Left renal cortex interstitium (tissue), 4 donors: ENCODE measurements at regions not wholly inside any gene's neighbourhood (a gene's known extent, or its start where the extent isn't known, plus 50 kb on each side); places are given as distances from the start of the nearest gene placed in this dataset.

Experiments
- DNase-seq, 4 donors: peaks; one replicate each; pipeline ENCODE4 v3.0.0-alpha.2; 2013; ENCODE audit warnings: low read depth in 4 of 4, low spot score in 2 of 4, missing footprints in 1 of 4

- no peak for DNase-seq
Measured at GRCh38 chr9:106400170-106400569, 462.8 kb upstream of the ZNF462 start.

GRCh38 chr9:106400950-106401349 is 462.0 kb upstream of the ZNF462 start:
- DNase-seq, result no peak

DNA sequence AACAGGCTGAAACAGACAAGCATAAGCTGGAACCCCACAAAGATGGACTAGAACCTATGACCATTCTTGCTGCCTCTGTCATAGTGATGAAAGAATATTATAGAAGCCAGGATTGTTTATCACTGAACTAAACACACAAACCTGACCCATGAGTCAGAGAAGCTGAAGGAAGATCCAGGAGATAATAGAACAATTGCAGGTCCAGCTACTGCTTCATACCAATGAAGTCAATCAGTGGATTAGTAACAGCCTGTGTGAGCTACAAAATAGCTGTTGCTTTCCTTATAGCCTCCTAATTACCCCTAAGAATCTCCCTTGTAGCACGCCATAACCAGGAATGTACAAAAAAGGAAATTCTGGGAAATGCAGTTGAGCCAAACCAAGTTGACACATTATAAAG is 459.9 kb upstream of the ZNF462 start:
- no peak for DNase-seq

GRCh38 chr9:106404137-106404536 is 458.8 kb upstream of the ZNF462 start:
- DNase-seq, result no peak

- no peak for DNase-seq
Measured at GRCh38 chr9:106405871-106406435, 457.0 kb upstream of the ZNF462 start.

DNA sequence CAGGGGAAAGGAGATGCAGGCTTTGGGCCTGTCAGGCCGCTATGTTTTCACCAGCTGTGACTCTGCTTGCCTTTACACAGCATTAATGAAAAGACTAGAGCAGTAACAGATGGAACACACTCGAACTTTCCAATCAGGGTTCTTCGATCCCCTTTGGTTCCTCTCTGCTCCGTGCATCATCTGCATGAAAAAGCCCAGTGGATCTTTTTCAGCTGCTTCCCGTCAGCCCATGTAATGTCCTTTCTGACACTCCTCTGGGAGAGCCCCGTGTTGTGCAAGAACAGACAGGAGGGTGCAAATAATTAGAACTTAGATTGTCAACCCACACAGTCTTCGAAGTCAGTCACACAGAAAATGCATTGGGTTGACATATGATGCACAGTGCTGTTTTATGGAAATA is 448.9 kb upstream of the ZNF462 start:
- DNase-seq, result no peak

DNA sequence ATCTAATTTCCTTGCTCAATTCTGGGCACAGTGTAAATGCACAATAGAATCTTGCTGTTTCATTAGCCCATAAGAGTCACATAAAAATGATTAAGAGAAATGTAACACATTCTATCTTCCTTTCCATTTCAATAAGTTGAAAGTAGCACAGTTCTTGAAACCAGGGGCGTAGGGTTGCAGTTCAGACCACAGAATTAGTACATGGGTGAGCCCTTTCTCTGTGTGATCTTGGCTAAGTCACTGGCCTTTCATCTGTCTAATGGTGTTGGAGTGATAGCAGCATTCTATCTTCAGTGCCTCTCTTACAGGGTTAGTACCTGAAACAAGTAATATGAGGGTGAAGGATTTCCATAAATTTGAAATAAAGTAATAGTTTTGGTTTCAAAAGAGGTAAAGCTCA is 445.3 kb upstream of the ZNF462 start:
- no peak for DNase-seq

DNA sequence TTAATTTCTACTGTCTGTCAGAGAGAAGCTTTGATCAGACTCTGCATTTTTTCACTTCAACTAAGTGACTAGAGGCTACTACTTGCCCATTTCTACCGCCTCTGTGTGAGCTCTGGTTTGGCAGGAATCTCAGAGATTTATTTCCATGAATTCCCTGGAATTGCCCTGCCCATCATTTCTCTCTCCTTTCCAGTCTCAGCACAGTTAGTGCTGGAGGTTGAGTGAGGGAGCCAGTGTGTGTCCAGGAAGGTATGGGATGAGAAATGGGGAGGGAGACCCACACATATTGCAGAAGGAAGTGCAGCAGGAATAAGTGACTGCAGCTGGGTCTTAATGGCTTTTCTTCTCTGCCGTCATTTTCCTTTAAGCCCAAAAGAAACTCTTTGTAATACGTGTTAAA is 443.1 kb upstream of the ZNF462 start:
- no peak for DNase-seq

DNA sequence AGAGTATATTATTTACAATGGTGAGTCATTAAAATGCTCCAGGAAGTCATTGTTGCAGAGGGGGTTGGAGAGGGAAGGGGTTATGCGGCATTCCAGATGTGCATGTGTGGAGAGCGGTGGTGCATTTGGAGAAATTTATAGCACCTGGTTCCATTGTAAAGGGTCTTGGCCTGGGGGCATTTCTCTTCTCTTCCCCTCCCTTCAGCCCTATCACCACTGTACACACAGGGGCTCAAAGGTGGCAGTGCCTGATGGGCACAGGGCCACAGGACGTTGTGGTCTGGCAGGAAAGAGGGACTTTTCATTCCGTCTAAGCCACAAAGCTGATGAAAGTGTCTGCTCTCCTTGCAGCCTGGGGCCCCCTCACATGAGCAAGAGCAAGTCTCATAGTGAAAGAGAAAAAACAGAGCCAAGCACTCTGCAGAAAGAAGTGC is 442.4 kb upstream of the ZNF462 start:
- peak in 2 of 4 donors; percentile 17 to 29 for DNase-seq

GRCh38 chr9:106421772-106422171 is 441.2 kb upstream of the ZNF462 start:
- DNase-seq, result no peak

DNA sequence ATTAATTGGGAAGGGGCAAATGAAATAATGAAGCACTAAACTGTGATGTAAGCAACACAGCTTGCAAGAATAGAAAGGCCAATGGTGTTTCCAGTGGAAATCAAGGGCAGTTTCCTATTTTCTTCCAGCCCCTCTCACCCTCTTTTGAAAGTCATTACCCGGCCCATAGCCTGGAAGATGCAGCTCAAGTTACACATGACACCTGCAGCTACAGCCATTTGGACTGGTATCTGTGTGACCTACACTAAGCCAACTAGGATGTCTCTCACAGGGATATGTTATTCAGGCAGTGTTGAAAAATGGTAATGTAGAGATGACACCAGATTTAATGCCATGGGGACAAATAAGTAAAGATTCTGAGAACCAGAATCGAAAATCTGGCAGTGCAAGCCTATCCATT is 439.4 kb upstream of the ZNF462 start:
- DNase-seq, result no peak

DNA sequence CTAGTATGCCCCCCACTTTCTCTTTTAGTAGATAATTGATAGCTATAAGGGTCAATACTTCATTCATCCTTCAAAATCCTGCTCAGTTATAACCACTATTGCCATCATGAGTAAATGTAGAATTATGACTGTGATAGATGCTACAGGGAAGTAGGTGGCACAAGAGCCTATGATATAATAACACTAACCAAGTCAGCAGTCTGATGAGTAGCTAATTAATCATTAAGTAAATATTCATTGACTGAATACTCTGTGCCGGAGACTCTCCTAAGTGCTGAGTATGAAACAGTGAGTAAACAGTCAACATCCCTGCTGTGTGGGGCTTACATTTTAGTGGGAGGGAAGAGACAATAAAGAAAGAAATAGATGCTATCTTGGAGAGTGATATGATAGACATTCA is 430.3 kb upstream of the ZNF462 start:
- no peak for DNase-seq

DNA sequence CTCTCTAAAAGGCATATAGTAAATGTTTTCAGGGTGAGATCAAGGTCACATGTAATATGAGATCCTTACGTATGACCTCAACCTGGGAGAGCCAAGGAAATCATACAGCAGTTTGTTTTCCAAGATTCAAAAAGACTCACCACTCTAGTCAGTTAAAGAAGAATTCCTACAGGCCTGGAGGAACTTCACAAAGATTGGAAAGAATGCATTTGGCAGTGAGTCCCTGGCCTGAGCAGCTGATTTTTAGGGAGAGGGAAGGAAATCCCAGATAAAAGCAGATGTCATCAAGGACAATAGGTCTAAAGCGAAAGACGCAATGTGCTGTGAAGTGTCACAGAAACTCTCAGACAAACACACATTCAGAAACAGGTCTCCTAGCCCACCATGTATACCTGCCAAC is 424.0 kb upstream of the ZNF462 start:
- DNase-seq, result no peak

GRCh38 chr9:106441283-106441682 is 421.7 kb upstream of the ZNF462 start:
- no peak for DNase-seq

GRCh38 chr9:106443520-106443919 is 419.4 kb upstream of the ZNF462 start:
- no peak for DNase-seq

GRCh38 chr9:106445107-106445506 is 417.9 kb upstream of the ZNF462 start:
- no peak for DNase-seq

DNA sequence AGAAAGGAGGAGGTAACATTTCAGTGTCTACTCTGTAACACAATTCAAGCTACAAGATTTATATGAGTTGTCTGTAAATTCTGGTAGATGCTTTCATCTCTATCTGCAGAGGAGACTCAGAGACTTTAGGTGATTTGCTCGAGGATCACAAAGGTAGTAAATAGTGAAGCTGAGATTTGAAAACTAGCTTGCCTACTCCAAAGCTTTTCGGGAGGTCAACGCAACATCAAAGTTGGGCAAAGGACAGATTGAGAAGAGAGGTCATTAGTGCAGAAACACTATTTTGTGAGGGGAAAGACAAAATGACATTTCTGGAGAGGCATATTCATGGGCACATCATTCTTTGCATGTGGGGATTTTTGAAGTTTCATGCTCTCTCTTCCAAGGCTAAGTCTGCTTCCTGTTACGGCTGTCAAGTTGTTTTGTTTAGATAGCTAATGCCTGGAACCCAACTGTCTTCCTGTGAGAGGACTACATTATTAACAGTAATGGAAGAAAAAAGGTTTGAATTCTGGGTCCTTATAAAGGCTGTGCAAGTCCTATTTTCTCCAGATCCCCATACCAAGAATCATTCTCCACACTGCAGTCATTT is 413.5 kb upstream of the ZNF462 start:
- no peak for DNase-seq

DNA sequence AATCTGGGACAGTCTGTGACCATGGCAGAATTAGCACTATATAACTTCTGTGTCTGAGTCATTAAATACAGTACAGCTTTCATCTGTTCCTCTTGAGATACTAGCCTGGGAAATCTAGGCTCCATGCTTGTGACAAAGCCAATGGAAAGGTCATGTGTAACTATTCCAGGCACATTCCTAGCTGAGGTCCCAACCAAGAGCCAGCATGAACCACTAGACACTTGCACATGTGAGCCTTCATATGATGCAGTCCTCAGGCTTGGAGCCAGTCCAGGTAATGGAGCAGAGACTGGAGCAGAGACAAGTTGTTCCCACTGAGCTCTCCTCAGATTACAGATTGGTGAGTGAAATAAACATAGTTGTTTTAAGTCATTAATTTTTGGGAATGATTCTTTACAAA is 412.4 kb upstream of the ZNF462 start:
- DNase-seq, result no peak

DNA sequence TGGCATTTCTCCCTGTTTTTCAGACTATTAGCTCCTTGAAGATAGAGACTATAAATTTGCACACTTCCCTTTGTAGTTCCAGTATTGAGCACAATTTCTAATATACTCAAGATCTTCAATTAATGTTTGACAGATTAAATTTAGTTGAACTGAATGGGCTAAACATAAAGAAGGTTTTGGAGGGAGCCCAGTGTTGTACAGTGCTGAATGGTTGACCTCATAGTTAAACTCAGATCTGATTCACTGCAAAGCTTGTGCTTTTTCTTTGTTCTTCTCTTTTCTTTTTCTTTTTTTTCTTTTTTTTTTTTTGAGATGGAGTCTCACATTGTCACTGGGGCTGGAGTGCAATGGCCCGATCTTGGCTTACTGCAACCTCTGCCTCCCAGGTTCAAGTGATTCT is 411.7 kb upstream of the ZNF462 start:
- DNase-seq, result no peak

GRCh38 chr9:106456581-106456980 is 406.4 kb upstream of the ZNF462 start:
- no peak for DNase-seq

DNA sequence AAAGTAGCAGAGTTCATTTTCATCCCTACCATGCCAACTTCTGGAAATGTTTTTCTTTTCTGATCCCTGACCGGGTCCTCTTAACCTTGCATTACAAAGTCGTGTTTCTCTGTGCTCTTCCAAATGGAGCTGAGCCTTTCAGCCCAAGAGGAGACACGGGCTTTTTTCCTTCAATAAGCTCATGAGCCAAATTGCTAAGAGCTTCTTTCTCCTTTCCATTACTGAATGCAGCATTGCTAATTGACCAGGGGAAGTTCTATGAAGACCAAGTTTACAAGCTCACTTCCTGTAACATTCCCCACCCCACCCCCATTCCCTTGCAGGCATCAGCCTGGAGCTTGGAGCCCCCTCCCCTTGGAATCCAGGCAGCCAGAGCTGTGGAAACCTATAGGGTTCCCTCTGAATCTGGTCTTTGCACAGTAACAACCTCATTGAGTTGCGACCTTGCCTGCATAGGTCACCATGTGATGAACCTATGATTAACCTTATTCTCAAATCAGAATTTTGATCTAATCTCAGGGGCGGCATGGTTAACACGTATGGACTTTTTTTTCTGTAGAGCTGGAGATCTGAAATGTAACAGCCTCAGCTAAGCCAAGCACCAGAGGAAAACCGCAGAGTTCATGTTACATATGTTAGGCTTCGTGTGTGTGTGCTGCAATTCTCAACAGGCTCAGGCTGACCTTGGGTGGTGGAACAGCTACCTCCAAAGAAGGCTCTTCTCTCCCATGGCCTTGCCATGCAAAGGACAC is 395.7 kb upstream of the ZNF462 start:
- DNase-seq, result peak in 2 of 4 donors; percentile 56 to 63

DNA sequence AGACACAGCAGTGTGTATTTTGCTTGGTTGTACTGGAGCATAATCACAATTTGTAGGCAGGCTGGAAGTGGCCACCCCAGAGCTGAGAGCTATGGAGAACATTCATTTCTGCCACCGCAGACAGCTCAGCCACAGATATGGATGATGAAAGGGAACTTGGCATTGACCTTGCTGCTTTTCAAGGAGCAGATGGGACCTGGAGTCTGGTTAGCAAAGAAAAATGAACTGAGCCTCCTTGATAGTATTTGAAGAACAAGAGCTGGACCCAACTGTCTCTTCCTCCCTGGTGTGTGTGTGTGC is 395.2 kb upstream of the ZNF462 start:
- no peak for DNase-seq
